HG02885 (cell line): ENCODE measurements at regions not wholly inside any gene's neighbourhood (a gene's known extent, or its start where the extent isn't known, plus 50 kb on each side); places are given as distances from the start of the nearest gene placed in this dataset.

ENCODE experiments used
- ATAC-seq: cut with Tn5 transposase; IDR thresholded peaks from one replicate; pipeline ENCODE4 v1.9.1; 2021; ENCODE audit warnings: mild to moderate bottlenecking; ENCODE audit not compliant: unreplicated experiment, poor library complexity

- ATAC-seq = no peak
These were observed 112.4 kb upstream of the MAX start for GRCh38 chr14:65214741-65215140.

- no peak for ATAC-seq
These were observed 117.0 kb upstream of the MAX start for GRCh38 chr14:65219353-65219752.

GRCh38 chr14:65222440-65222858 lies 120.1 kb upstream of the MAX start:
- ATAC-seq = peak; percentile 75

- no peak for ATAC-seq
These were observed 121.3 kb upstream of the MAX start for GRCh38 chr14:65223636-65224035.

GRCh38 chr14:65224799-65225198 lies 122.5 kb upstream of the MAX start:
- ATAC-seq = no peak

DNA sequence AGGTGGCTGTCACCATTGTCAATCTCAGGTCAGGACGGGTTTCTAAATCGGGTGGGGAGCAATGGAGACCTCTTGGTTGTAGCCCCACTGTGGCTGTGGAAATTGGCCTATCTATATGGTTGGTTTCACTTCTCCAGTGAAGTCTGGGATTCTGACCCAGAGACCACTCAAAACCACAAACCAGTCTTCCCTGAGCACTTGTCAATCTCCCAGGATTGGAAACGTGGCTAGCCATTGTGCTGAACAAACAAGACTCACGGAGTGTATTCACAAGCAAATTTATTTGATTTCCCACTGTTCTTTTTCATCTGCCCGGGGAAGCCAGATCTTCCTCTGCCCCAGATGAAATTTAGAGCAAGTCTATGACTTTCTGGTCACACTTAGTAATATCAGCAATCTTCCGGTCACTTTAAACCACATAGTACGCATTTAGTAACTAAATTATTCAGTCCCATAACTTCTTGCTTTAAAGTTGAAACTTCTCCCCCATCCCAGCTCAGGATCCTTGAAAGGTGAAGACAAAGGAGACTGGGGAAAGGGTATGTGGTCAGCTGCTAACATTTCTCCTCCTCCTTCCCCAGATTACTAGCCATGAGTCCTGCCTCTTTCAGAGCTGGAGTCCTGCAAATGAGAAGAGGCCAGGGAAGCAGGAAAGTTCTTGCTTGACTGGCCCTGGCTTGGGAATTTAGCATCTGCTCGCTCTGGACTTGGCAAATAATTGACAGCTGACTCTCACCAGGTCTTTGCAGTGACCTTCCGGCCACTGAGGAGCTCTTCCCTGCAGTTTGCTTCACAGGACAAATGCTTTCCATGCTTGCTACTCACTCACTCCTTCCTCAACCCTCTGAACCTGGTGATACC lies 123.2 kb upstream of the MAX start:
- no peak for ATAC-seq

- no peak for ATAC-seq
These were observed 124.7 kb upstream of the MAX start for GRCh38 chr14:65226824-65227604.

- peak; percentile 89 for ATAC-seq
These were observed 126.1 kb upstream of the MAX start for GRCh38 chr14:65228436-65228835.

GRCh38 chr14:65228956-65229747 lies 126.8 kb upstream of the MAX start:
- no peak for ATAC-seq

- ATAC-seq = no peak
These were observed 127.7 kb upstream of the MAX start for GRCh38 chr14:65229748-65230728.

GRCh38 chr14:65231286-65231980 lies 129.1 kb upstream of the MAX start:
- ATAC-seq = no peak

DNA sequence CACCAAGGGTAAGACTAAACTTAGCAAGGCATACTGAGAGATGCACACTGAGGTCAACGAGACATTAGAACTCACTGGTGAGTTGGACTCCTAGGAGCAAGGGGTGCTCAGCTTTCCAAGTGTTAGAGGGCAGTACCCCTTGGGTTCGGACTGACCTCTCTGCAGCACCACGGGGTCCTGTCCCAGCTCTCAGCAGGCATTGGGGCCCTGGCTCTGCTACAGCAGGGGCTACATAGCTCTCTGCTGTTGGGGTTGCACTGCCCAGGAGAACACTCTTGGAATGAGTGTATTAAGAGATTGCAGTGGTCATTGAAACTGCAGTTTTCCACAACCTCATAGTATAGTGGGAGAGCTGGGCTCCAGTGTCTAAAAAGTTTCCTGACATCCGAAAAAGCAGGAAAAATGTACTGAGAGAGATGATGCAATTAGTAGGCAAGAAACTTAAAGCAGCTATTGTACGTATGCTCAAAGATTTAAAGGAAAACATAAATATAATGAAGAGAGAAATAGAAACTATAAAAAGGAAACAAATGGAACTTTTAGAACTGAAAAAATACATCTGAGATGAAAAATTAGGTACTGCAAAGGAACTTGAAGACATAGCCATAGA lies 132.5 kb upstream of the MAX start:
- no peak for ATAC-seq

DNA sequence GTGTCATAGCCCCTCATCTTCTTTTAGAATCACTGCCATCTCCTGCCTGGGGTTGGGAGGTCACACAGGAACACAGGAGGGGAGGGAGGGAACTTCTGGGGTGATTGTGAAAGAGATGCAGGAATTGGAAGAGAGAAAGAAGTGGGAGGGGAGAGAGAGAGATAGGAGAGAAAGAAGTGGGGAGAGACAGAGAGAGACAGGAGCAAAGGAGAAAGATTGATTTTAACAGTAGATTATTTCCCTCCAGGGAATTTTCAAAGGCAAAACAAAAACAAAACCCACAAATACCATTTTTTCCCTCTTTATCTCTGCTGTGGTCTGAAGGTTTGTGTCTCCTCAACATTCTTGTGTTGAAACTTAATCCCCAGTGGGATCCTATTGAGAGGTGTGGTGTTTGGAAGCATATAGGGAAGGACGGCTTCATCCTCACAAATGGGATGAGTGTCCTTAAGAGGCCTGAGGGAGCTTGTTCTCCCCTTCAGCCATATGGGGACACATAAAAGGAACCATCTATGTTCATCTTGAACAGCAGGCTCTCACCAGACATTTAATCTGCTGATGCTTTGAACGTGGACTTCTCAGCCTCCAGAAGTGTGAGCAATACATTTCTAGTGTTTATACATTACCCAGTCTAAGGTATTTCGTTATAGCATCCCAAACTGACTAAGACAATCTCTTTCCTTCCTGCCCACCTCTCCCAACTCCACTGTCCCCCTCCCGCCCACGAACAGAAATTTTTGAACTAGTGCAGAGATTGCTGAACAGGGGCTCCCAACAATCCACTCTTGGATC lies 134.9 kb upstream of the MAX start:
- no peak for ATAC-seq

DNA sequence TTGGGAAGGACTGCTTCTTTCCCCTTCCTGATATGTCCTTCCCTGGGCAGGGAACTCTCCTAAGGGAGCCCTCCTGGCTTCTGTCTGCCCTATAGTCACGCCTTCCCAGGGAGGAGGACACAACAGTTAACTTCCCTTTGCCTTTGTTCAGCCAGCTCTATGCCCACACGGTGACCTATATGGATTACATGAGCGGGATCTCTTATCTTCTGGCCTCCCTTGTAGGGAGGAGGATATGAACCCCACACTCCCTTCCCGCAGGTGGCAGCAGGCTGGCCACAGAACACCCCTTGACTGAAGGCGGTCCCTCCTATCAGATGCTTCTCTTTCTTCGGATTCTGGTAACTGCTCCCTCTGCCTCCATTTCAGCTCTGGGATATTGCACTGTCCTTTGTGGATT lies 135.6 kb upstream of the MAX start:
- ATAC-seq = no peak

DNA sequence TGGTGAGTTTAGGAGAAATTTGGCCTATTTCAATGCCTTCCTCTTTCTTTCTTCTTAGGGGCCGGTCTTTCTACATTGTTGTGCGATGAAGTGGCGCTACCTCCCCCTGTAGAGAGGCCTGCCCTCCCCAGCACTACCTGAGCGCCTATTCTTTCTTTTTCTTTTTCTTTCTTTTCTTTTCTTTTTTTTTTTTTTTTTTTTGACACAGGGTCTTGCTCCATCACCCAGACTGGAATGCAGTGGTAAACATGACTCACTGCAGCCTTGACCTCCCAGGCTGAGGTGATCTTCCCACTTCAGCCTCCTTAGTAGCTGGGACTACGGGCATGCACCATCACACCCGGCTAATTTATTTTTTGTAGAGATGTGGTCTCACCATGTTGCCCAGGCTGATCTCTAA lies 136.1 kb upstream of the MAX start:
- ATAC-seq = no peak

GRCh38 chr14:65239143-65239937 lies 137.0 kb upstream of the MAX start:
- ATAC-seq = no peak

DNA sequence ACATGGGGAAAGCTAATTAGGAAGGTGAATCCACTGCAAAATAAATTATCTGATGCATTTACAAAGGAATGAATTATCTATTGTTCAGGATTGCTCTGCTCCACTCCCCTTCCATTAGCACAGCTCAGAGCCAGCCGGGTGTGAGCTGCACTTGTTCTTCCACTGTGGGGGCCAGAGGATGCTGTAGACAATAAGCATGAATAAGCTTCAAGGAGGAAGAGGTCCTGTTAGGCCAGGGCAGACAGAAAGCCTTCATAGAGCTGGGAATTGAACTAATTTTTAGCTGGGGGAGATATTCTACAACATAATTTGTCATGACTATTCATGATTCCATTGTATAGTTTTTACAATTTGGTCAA lies 137.6 kb upstream of the MAX start:
- no peak for ATAC-seq
